AG04450 (cell line): ENCODE measurements at regions not wholly inside any gene's neighbourhood (a gene's known extent, or its start where the extent isn't known, plus 50 kb on each side); places are given as distances from the start of the nearest gene placed in this dataset.

Experiments used
- CTCF ChIA-PET: fragments of 300-600, 350-600 bp; formaldehyde crosslinking; extraction: SDS; loops from one replicate; lab custom pipeline; 2022; ENCODE audit warnings: antibody characterized with exemption, inconsistent platforms; lab: Charles Lee
- POLR2A ChIA-PET: fragments of 350-600 bp; formaldehyde crosslinking; extraction: SDS; loops from one replicate; lab custom pipeline; 2021; ENCODE audit warnings: antibody characterized with exemption, inconsistent platforms; lab: Yijun Ruan, JAX
- DNase-seq: peaks from one replicate; pipeline ENCODE4 v3.0.0-alpha.2; 2011; ENCODE audit warnings: low read depth, low spot score
- H3K27ac ChIP-seq: one replicate; pipeline ENCODE4 v1.5.1; 2012; ENCODE audit warnings: low read depth, low read length, control low read depth
- H3K27me3 ChIP-seq: one replicate; pipeline ENCODE4 v1.6.0; 2012; ENCODE audit warnings: low read length; ENCODE audit not compliant: control insufficient read depth, insufficient read depth
- H3K4me3 ChIP-seq: 2 replicates; pipeline ENCODE4 v1.5.1; 2011; ENCODE audit warnings: mild to moderate bottlenecking, low read depth, low read length, control low read depth
- H3K9me3 ChIP-seq: 2 replicates; pipeline ENCODE4 v1.5.1; 2012; ENCODE audit warnings: low read length; ENCODE audit not compliant: control insufficient read depth, insufficient read depth
- TF ChIP-seq, protein P1 (sequence below): IDR thresholded peaks from 2 replicates; pipeline ENCODE4 v1.5.1; 2011; ENCODE audit warnings: low read depth, low read length, control low read depth, inconsistent platforms

DNA sequence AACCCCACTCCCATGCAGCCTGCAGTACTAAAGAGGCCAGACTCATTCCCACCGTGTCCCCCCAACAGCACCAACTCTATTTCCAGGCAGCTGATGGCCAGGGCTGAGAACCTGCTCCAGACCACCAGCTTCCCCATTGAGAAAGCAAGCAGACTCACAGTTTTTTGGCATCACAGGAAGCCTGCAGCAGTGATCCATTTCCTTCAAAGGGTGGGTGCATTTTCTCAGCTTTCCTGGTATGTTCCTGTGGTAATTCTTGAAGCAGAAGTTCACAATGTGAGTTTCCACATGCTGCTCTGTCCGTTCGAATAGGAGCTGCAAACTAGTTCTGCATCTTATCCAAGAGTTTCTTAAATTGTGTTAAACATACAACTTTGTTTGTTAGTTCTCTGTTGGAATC is 1249.6 kb upstream of the FAM98A start:
- TF ChIP-seq, protein P1, sequence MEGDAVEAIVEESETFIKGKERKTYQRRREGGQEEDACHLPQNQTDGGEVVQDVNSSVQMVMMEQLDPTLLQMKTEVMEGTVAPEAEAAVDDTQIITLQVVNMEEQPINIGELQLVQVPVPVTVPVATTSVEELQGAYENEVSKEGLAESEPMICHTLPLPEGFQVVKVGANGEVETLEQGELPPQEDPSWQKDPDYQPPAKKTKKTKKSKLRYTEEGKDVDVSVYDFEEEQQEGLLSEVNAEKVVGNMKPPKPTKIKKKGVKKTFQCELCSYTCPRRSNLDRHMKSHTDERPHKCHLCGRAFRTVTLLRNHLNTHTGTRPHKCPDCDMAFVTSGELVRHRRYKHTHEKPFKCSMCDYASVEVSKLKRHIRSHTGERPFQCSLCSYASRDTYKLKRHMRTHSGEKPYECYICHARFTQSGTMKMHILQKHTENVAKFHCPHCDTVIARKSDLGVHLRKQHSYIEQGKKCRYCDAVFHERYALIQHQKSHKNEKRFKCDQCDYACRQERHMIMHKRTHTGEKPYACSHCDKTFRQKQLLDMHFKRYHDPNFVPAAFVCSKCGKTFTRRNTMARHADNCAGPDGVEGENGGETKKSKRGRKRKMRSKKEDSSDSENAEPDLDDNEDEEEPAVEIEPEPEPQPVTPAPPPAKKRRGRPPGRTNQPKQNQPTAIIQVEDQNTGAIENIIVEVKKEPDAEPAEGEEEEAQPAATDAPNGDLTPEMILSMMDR, result no peak
- Histone ChIP-seq H3K9me3 (peaks cover 18% of the 10 kb centered on the region), H3K27ac (no peak overlapping the region), H3K4me3 (no peak overlapping the region), H3K27me3 (no peaks in the 10 kb centered on the region)
- POLR2A ChIA-PET, result no interaction called here
- no peak for DNase-seq
- CTCF ChIA-PET, result no interaction called here

DNA sequence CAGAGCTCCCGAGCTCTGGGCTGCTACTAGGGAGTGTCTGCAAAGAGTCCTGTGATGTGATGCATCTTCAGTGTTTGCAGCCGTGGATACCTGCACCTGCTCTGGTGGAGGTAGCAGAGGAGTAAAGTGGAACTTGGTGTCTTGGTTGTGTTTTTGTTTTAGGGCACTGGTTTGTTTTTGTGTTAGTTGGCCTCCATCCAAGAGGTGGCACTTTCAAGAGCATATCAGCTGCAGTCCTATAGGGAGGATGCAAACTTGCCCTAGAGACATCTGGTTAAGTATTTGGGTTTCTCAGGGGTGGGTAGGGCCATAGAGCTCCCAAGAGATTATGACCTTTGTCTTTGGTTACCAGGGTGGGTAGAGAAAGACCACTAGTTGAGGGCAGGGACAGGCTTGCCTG is 1249.0 kb upstream of the FAM98A start:
- TF ChIP-seq, protein P1, result no peak
- H3K27ac ChIP-seq, result no peak overlapping the region
- peaks cover 14% of the 10 kb centered on the region for H3K9me3 ChIP-seq
- DNase-seq, result no peak
- ChIA-PET POLR2A (no interaction called here), CTCF (no interaction called here)
- H3K4me3 ChIP-seq, result no peak overlapping the region
- no peaks in the 10 kb centered on the region for H3K27me3 ChIP-seq

DNA sequence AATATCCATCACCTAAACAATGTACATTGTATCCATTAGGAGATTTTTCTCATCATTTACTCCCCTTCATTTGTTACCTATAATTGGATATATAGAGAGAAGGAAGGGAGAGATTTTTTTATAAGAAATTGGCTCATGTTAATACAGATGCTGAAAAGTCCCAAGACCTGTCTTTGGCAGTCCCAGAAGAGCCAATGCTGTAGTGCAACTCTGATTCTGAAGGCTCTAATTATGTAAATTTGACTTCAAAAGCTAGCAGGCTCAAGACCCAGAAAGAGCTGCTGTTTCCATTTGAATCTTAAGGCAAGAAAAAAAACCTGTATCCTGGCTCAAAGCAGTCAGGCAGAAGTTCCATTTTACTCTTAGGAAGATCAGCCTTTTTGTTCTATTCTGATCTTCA is 1245.5 kb upstream of the FAM98A start:
- ChIA-PET CTCF (no interaction called here), POLR2A (no interaction called here)
- TF ChIP-seq, protein P1, result no peak
- H3K9me3 ChIP-seq, result peaks cover 14% of the 10 kb centered on the region
- no peak overlapping the region for H3K4me3 ChIP-seq
- H3K27me3 ChIP-seq, result no peaks in the 10 kb centered on the region
- no peak overlapping the region for H3K27ac ChIP-seq
- no peak for DNase-seq

DNA sequence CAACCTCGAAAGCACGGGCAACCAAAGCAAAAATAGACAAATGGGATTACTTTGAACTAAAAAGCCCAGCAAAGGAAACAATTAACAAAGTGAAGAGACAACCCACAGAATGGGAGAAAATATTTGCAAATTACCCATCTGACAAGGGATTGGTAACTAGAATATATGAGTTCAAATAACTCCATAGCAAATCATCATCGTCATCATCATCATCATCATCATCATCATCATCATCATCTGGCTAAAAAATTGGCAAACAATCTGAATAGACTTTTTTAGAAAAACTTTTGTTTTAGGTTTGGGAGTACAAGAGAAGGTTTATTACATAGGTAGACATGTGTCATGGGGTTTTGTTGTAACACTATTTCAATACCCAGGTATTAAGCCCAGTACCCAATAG is 1239.3 kb upstream of the FAM98A start:
- ChIA-PET CTCF (no interaction called here), POLR2A (no interaction called here)
- TF ChIP-seq, protein P1, result no peak
- H3K27me3 ChIP-seq, result no peaks in the 10 kb centered on the region
- DNase-seq, result no peak
- no peak overlapping the region for H3K27ac ChIP-seq
- no peaks in the 10 kb centered on the region for H3K9me3 ChIP-seq
- no peak overlapping the region for H3K4me3 ChIP-seq

GRCh38 chr2:34836361-34836760 is 1237.3 kb upstream of the FAM98A start:
- Histone ChIP-seq H3K27ac (no peak overlapping the region), H3K4me3 (no peak overlapping the region), H3K9me3 (no peaks in the 10 kb centered on the region), H3K27me3 (no peaks in the 10 kb centered on the region)
- ChIA-PET POLR2A (no interaction called here), CTCF (no interaction called here)
- no peak for DNase-seq
- TF ChIP-seq, protein P1, result no peak
